ENCODE measurements at regions not wholly inside any gene's neighbourhood (a gene's known extent, or its start where the extent isn't known, plus 50 kb on each side); places are given as distances from the start of the nearest gene placed in this dataset.
A peak's percentile ranks its signal among the peaks of the same experiment; 100 is the strongest.

- no TSS peak for BruUV-seq (replicated peaks)
- no peaks in the 10 kb centered on the region for H3K36me3 ChIP-seq (ENCODE audit: control insufficient read depth in 2 of 2, extremely low read depth in 1 of 2, insufficient read depth in 2 of 2, low read length in 2 of 2)
- H3K27me3 ChIP-seq (ENCODE audit: control insufficient read depth in 2 of 2, insufficient read depth in 2 of 2, low read length in 2 of 2), result no peaks in the 10 kb centered on the region
- no peaks in the 10 kb centered on the region for H3K9me3 ChIP-seq (replicated peaks; ENCODE audit: control insufficient read depth, insufficient read depth, low read length)
- intact Hi-C loops (cut with micrococcal nuclease), result loop anchor here (1.0 to 2.0 kb wide), 2 partner anchors 712 to 748 kb away; no protein-coding TSS in a partner anchor
- no peaks in the 10 kb centered on the region for H3K79me2 ChIP-seq (ENCODE audit: control insufficient read depth, insufficient read depth, low read length)
- ChIA-PET POLR2A (no interaction called here), CTCF (interaction anchor here (0.8 to 6.5 kb wide), 12 partner anchors 13 to 748 kb away, joined by 3 to 86 read pairs (median 6); no protein-coding TSS in a partner anchor)
- H2AFZ ChIP-seq (ENCODE audit: low read depth, low read length), result no peak overlapping the region
- peak; percentile 69 for FAIRE-seq
- no peaks in the 10 kb centered on the region for H3K4me1 ChIP-seq (ENCODE audit: control insufficient read depth, extremely low read depth, insufficient read depth, low read length)
- H3K4me2 ChIP-seq (ENCODE audit: insufficient read depth, low read length), result no peak overlapping the region
- DNase-seq (ENCODE audit: low read depth, low spot score), result peak; percentile 32
- no peak overlapping the region for H3K9ac ChIP-seq (replicated peaks; ENCODE audit: extremely low read depth, insufficient read depth, low read length)
- dilution Hi-C loops (cut with MboI; ENCODE audit: extremely low pct_ligation_motif_present, low sequenced_read_pairs), result no loop called here
- no peaks in the 10 kb centered on the region for H4K20me1 ChIP-seq (replicated peaks; ENCODE audit: control insufficient read depth, extremely low read depth, insufficient read depth, low read length)
- H3K27ac ChIP-seq (ENCODE audit: insufficient read depth, low read depth, low read length), result no peak overlapping the region
- H3K9me1 ChIP-seq (replicated peaks; ENCODE audit: control insufficient read depth, extremely low read depth, insufficient read depth, low read length), result no peaks in the 10 kb centered on the region
- no peak overlapping the region for H3K4me3 ChIP-seq (replicated peaks in 1 of 3; ENCODE audit: insufficient read depth in 1 of 3, low read depth in 1 of 3, low read length in 3 of 3)
- TF ChIP-seq GATA2 (IDR thresholded peaks at IDR 0.05; ENCODE audit: insufficient read depth, insufficient read length, low read depth, low read length) (no peak), MYC (IDR thresholded peaks at IDR 0.05; ENCODE audit: low read depth, low read length) (no peak), POLR2AphosphoS5 (IDR thresholded peaks at IDR 0.05; ENCODE audit: insufficient read depth, low read depth, low read length) (no peak), CTCF (IDR thresholded peaks at IDR 0.05; ENCODE audit: extremely low read depth in 1 of 2, insufficient read depth in 1 of 2, low read depth in 1 of 2, low read length in 2 of 2) (peak; percentile 25 to 43)
Measured at GRCh38 chr7:42690794-42691639, 220.9 kb downstream of the C7orf25 start.
